GM23338 (cell line): ENCODE measurements at regions not wholly inside any gene's neighbourhood (a gene's known extent, or its start where the extent isn't known, plus 50 kb on each side); places are given as distances from the start of the nearest gene placed in this dataset.

Experiments
- ATAC-seq: fragments of 200-7000 bp; cut with Tn5 transposase; 3 replicates; pipeline ENCODE4 v1.9.1; 2020
- DNase-seq: peaks from one replicate; pipeline ENCODE4 v3.0.0-alpha.2; 2015; ENCODE audit warnings: low spot score
- H2AFZ ChIP-seq: fragments of 200-600 bp; sonication (generic); 2 replicates; pipeline ENCODE4 v1.8.0; 2016; ENCODE audit warnings: antibody characterized with exemption, mild to moderate bottlenecking, moderate library complexity
- H3F3A ChIP-seq: fragments of 200-600 bp; sonication (generic); replicated peaks from 2 replicates; pipeline ENCODE4 v1.8.0; 2017; ENCODE audit warnings: antibody characterized with exemption, mixed run types, low read depth
- H3K27ac ChIP-seq: fragments of 200-600 bp; sonication (generic); 2 replicates; pipeline ENCODE4 v1.6.1; 2016; ENCODE audit warnings: low read depth
- H3K27me3 ChIP-seq: fragments of 200-600 bp; sonication (generic); 2 replicates; pipeline ENCODE4 v1.8.0; 2016; ENCODE audit warnings: mild to moderate bottlenecking, mixed run types, moderate library complexity; ENCODE audit not compliant: insufficient read depth
- H3K36me3 ChIP-seq: fragments of 200-600 bp; sonication (generic); 2 replicates; pipeline ENCODE4 v1.8.0; 2016; ENCODE audit warnings: mild to moderate bottlenecking; ENCODE audit not compliant: insufficient read depth
- H3K4me1 ChIP-seq: fragments of 200-600 bp; sonication (generic); 2 replicates; pipeline ENCODE4 v1.8.0; 2016; ENCODE audit warnings: mild to moderate bottlenecking, moderate library complexity; ENCODE audit not compliant: insufficient read depth
- H3K4me2 ChIP-seq: fragments of 200-600 bp; sonication (generic); 2 replicates; pipeline ENCODE4 v1.7.1; 2017; ENCODE audit warnings: mixed run types
- H3K4me3 ChIP-seq: fragments of 200-600 bp; sonication (generic); 2 replicates; pipeline ENCODE4 v1.6.1; 2016; ENCODE audit warnings: mixed run types
- H3K79me2 ChIP-seq: fragments of 200-600 bp; sonication (generic); replicated peaks from 2 replicates; pipeline ENCODE4 v1.8.0; 2017; ENCODE audit warnings: mild to moderate bottlenecking; ENCODE audit not compliant: insufficient read depth
- H3K9me2 ChIP-seq: fragments of 200-600 bp; sonication (generic); 2 replicates; pipeline ENCODE4 v1.8.0; 2017; ENCODE audit not compliant: insufficient read depth
- H4K20me1 ChIP-seq: fragments of 200-600 bp; sonication (generic); replicated peaks from 2 replicates; pipeline ENCODE4 v1.8.0; 2017; ENCODE audit warnings: mild to moderate bottlenecking; ENCODE audit not compliant: insufficient read depth
- H3K27ac Mint-ChIP-seq: 2 replicates; pipeline ENCODE4 v1.8.0; 2020; ENCODE audit warnings: inconsistent platforms, mild to moderate bottlenecking, moderate library complexity, mixed read lengths
- H3K27me3 Mint-ChIP-seq: 3 replicates; pipeline ENCODE4 v1.8.0; 2022; ENCODE audit warnings: low read depth, mild to moderate bottlenecking, moderate library complexity, mixed read lengths, inconsistent platforms; ENCODE audit not compliant: insufficient read depth, poor library complexity
- H3K36me3 Mint-ChIP-seq: 3 replicates; pipeline ENCODE4 v1.8.0; 2021; ENCODE audit warnings: low read depth, mild to moderate bottlenecking, inconsistent platforms, moderate library complexity, mixed read lengths
- H3K4me1 Mint-ChIP-seq: 3 replicates; pipeline ENCODE4 v1.8.0; 2020; ENCODE audit warnings: mild to moderate bottlenecking, inconsistent platforms, mixed read lengths
- H3K4me3 Mint-ChIP-seq: 3 replicates; pipeline ENCODE4 v1.8.0; 2021; ENCODE audit warnings: moderate library complexity, mild to moderate bottlenecking, inconsistent platforms, mixed read lengths
- H3K9me3 Mint-ChIP-seq: 3 replicates; pipeline ENCODE4 v1.8.0; 2020; ENCODE audit warnings: moderate library complexity, mild to moderate bottlenecking, inconsistent platforms, mixed read lengths
- CREB1 ChIP-seq: fragments of 250-450 bp; sonication (Bioruptor Pico); IDR thresholded peaks from 2 replicates; pipeline ENCODE4 v1.5.0; 2020; ENCODE audit warnings: low read depth, mild to moderate bottlenecking, moderate library complexity
- CTCF ChIP-seq, 2 experiments: fragments of 200-600 bp in 1 of 2; sonication (generic) in 1 of 2; conservative IDR thresholded peaks; 2 replicates each; pipeline versions ENCODE4 v1.5.1 to v1.6.1; 2016 to 2017; ENCODE audit warnings: antibody characterized with exemption in 2 of 2, low read depth in 2 of 2, mild to moderate bottlenecking in 2 of 2, moderate library complexity in 1 of 2
- ETS1 ChIP-seq: IDR thresholded peaks from 2 replicates; pipeline ENCODE4 v1.6.1; 2016; ENCODE audit warnings: antibody characterized with exemption
- EZH2 ChIP-seq: fragments of 200-600 bp; sonication (generic); IDR thresholded peaks from one replicate; pipeline ENCODE4 v1.8.0; 2017; ENCODE audit warnings: antibody characterized with exemption, mild to moderate bottlenecking, low read depth; ENCODE audit not compliant: unreplicated experiment
- EZH2phosphoT487 ChIP-seq: fragments of 200-600 bp; sonication (generic); IDR thresholded peaks from one replicate; pipeline ENCODE4 v1.8.1; 2018; ENCODE audit warnings: antibody characterized with exemption; ENCODE audit not compliant: unreplicated experiment
- JUNB ChIP-seq: IDR thresholded peaks from one replicate; pipeline ENCODE4 v1.6.1; 2016; ENCODE audit warnings: antibody characterized with exemption; ENCODE audit not compliant: unreplicated experiment
- NANOG ChIP-seq: IDR thresholded peaks from 2 replicates; pipeline ENCODE4 v1.6.1; 2016; ENCODE audit warnings: antibody characterized with exemption, borderline replicate concordance
- POLR2AphosphoS5 ChIP-seq: IDR thresholded peaks from 2 replicates; pipeline ENCODE4 v1.6.1; 2016; ENCODE audit warnings: antibody characterized with exemption, low read depth
- REST ChIP-seq: IDR thresholded peaks from one replicate; pipeline ENCODE4 v1.6.1; 2018; ENCODE audit warnings: antibody characterized with exemption; ENCODE audit not compliant: unreplicated experiment
- STAT1 ChIP-seq: IDR thresholded peaks from one replicate; pipeline ENCODE4 v1.6.1; 2016; ENCODE audit warnings: antibody characterized with exemption; ENCODE audit not compliant: unreplicated experiment
- ZNF114 ChIP-seq: fragments of 250-450 bp; sonication (Bioruptor Pico); IDR thresholded peaks from 2 replicates; pipeline ENCODE4 v1.5.0; 2020; ENCODE audit warnings: mild to moderate bottlenecking, moderate library complexity
- ZNF331 ChIP-seq: fragments of 250-450 bp; sonication (Bioruptor Pico); IDR thresholded peaks from 2 replicates; pipeline ENCODE4 v1.5.0; 2020; ENCODE audit warnings: low read depth, mild to moderate bottlenecking, moderate library complexity
- ZNF462 ChIP-seq: fragments of 250-450 bp; sonication (Bioruptor Pico); IDR thresholded peaks from 2 replicates; pipeline ENCODE4 v1.5.0; 2020; ENCODE audit warnings: mild to moderate bottlenecking, moderate library complexity

GRCh38 chr6:97816526-97816925 is 533.5 kb upstream of the MMS22L start:
- Histone ChIP-seq H4K20me1 (no peaks in the 10 kb centered on the region), H3K79me2 (no peaks in the 10 kb centered on the region), H3K36me3 (no peaks in the 10 kb centered on the region; the same call in 1 of the 2 replicates), H3K27ac (no peak overlapping the region), H3K27me3 (no peaks in the 10 kb centered on the region), H2AFZ (no peak overlapping the region), H3K4me3 (no peak overlapping the region), H3K9me2 (no peaks in the 10 kb centered on the region), H3K4me2 (no peak overlapping the region), H3K4me1 (peaks cover 55% of the 10 kb centered on the region), H3F3A (no peaks in the 10 kb centered on the region)
- 0 out of 2 replicates have a peak overlapping the region, but pooled peaks have one; percentile 39 for H3K27ac Mint-ChIP-seq
- H3K27me3 Mint-ChIP-seq = peaks cover 1% of the 10 kb centered on the region
- DNase-seq (no peak), ATAC-seq (no peak)
- no peak overlapping the region for H3K4me3 Mint-ChIP-seq
- peaks cover 50% of the 10 kb centered on the region for H3K4me1 Mint-ChIP-seq
- no peaks in the 10 kb centered on the region for H3K36me3 Mint-ChIP-seq
- TF ChIP-seq POLR2AphosphoS5 (no peak), EZH2phosphoT487 (no peak), JUNB (no peak), ZNF114 (CRISPR knock-in tag) (no peak), CREB1 (CRISPR knock-in tag) (no peak), STAT1 (no peak), EZH2 (no peak), ZNF462 (CRISPR knock-in tag) (no peak), REST (no peak), ETS1 (no peak), CTCF (conservative IDR thresholded peaks at IDR 0.05; ENCODE audit: low read depth in 2 of 2) (no peak), NANOG (no peak), ZNF331 (CRISPR knock-in tag) (no peak)
- H3K9me3 Mint-ChIP-seq = no peaks in the 10 kb centered on the region
